SJCRH30 (cell line): ENCODE measurements at regions not wholly inside any gene's neighbourhood (a gene's known extent, or its start where the extent isn't known, plus 50 kb on each side); places are given as distances from the start of the nearest gene placed in this dataset.
"Not testable (repeated sequence)": the region's sequence is repeated elsewhere in the genome, so short reads cannot be mapped to it uniquely, and the experiment has no call there.

Source experiments
- DNase-seq, 2 experiments: peaks; one replicate each; pipeline ENCODE4 v3.0.0-alpha.2; 2015 to 2020
- H3K27ac ChIP-seq: fragments of 250-450 bp; sonication (Bioruptor Pico); 2 replicates; pipeline ENCODE4 v1.5.1; 2020; ENCODE audit warnings: mild to moderate bottlenecking, moderate library complexity
- H3K27me3 ChIP-seq: fragments of 250-450 bp; sonication (Bioruptor Pico); 2 replicates; pipeline ENCODE4 v1.5.1; 2020; ENCODE audit warnings: mild to moderate bottlenecking, moderate library complexity
- H3K36me3 ChIP-seq: fragments of 250-450 bp; sonication (Bioruptor Pico); 2 replicates; pipeline ENCODE4 v1.5.1; 2020; ENCODE audit warnings: mild to moderate bottlenecking, moderate library complexity
- H3K4me1 ChIP-seq: fragments of 250-450 bp; sonication (Bioruptor Pico); 2 replicates; pipeline ENCODE4 v1.5.1; 2020; ENCODE audit warnings: mild to moderate bottlenecking, moderate library complexity
- H3K4me3 ChIP-seq: fragments of 250-450 bp; sonication (Bioruptor Pico); 2 replicates; pipeline ENCODE4 v1.5.1; 2020; ENCODE audit warnings: mild to moderate bottlenecking, moderate library complexity
- H3K9me3 ChIP-seq: fragments of 250-450 bp; sonication (Bioruptor Pico); replicated peaks from 2 replicates; pipeline ENCODE4 v1.5.1; 2020; ENCODE audit warnings: mild to moderate bottlenecking, moderate library complexity

DNA sequence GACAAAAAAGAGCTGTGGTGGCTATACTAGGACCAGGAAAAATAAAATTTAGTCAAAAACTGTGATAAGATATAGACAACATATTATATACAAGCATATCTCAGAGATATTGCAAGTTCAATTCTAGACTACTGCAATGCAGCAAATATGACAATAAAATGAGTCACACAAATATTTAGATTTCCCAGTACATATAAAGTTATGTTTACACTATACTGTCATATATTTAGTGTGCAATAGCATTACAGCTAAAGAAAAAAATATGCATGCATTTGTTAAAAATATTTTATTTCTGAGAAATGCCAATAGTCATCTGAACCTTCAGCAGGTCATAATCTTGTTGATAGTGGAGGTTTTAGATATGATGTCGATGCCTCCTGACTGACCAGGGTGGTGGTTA is 72.1 kb downstream of the AKR1C4 start:
- H3K4me1 ChIP-seq, result no peaks in the 10 kb centered on the region
- H3K9me3 ChIP-seq, result no peaks in the 10 kb centered on the region
- DNase-seq, result no peak
- no peak overlapping the region for H3K27ac ChIP-seq
- no peaks in the 10 kb centered on the region for H3K36me3 ChIP-seq
- H3K27me3 ChIP-seq, result no peaks in the 10 kb centered on the region
- H3K4me3 ChIP-seq, result no peak overlapping the region

DNA sequence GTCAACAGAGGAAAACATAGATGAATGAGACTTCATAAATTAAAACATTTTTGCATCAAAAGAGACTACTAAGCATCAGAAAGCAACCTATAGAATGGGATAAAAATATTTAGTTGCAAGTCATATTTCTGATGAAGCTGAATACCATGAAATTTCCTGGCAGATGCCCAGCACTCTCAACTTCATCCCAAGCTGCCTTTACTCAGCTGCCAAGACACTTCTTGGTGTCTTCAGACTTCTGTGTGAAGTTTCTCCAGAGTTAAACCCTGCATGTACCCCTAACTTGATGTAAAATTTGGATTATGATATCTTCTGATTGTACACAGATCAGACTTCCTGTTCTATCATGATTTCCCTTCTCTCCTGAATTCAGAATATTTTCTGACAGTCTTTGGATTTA is 73.2 kb downstream of the AKR1C4 start:
- Histone ChIP-seq H3K9me3 (no peaks in the 10 kb centered on the region), H3K27ac (no peak overlapping the region), H3K27me3 (no peaks in the 10 kb centered on the region), H3K36me3 (no peaks in the 10 kb centered on the region), H3K4me1 (no peaks in the 10 kb centered on the region), H3K4me3 (no peak overlapping the region)
- no peak for DNase-seq

DNA sequence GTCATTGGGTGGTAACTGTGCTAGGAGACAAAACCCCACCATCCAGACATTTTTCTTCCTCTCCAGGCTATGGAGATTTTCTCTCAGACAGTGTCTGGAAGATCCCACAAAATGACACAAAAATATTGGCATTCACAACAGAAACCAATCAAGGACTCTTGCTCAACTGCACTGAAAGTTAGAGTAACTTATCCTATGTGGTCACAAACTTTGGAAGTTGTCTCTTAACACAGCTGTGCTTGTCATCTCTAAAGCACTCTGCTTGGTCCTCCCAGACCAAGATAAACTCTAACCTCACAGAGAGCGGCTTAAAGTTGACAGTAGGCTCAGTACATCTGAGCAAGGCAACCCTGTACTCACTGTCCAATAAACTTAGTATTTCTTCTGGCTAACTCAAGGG is 74.9 kb downstream of the AKR1C4 start:
- H3K36me3 ChIP-seq, result no peaks in the 10 kb centered on the region
- H3K27me3 ChIP-seq, result no peaks in the 10 kb centered on the region
- H3K4me3 ChIP-seq, result no peak overlapping the region
- DNase-seq, result no peak
- H3K9me3 ChIP-seq, result no peaks in the 10 kb centered on the region
- no peak overlapping the region for H3K27ac ChIP-seq
- no peaks in the 10 kb centered on the region for H3K4me1 ChIP-seq

DNA sequence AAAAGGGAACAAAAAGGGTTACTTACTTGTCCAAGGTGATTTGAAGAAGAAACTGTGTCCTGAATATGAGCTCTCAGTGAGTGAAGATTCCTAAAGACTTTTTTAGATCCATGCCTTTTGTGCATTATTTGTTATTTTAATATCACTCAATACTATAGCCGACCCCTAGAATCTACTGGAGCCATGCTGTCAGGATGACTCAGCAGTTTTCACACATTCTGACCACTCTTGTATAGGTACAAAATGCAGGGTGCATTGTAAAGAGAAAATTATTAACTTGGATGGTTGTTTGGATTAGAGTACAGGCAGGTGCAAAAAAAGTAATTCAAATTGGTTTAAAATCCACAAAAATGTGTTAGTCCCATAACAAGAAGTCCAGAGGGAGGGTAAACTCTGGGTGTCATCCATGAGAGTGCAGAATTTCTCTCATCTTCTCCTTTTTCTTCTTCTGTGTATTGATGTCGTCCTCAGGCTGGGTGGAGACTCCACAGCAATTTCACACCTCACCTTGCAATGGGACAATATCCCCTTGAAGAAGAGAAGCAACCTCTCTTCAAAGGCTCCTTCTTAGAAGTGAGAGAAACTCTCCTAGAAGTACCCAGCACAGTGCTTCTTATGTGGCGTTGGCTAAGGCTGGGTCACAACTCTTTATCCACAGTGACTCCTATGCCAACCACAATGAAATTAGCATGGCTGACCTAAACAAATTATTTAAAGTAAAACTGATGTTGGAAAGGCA is 75.6 kb downstream of the AKR1C4 start:
- H3K4me3 ChIP-seq, result no peak overlapping the region
- no peak overlapping the region for H3K27ac ChIP-seq
- H3K27me3 ChIP-seq, result no peaks in the 10 kb centered on the region
- no peaks in the 10 kb centered on the region for H3K9me3 ChIP-seq
- H3K36me3 ChIP-seq, result no peaks in the 10 kb centered on the region
- DNase-seq, result no peak
- H3K4me1 ChIP-seq, result no peaks in the 10 kb centered on the region

DNA sequence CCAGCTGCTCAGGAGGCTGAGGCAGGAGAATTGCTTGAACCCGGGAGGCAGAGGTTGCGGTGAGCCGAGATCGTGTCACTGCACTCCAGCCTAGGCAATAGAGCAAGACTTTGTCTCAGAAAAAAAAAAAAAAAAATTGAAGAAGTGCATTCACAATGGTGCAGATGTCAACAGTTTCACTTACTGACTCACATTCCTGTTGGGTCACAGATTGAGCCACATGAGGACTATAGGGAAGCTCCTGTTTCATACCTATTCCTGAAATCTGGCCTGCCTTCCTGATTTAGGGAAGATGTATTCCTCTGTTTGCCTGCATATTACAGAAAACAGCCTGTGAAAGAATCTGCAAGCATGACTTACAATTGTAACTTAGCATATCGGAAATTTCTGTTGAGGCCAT is 78.2 kb downstream of the AKR1C4 start:
- Histone ChIP-seq H3K4me1 (no peaks in the 10 kb centered on the region), H3K9me3 (no peaks in the 10 kb centered on the region), H3K27me3 (no peaks in the 10 kb centered on the region), H3K36me3 (no peaks in the 10 kb centered on the region), H3K4me3 (no peak overlapping the region), H3K27ac (no peak overlapping the region)
- DNase-seq, result no peak

DNA sequence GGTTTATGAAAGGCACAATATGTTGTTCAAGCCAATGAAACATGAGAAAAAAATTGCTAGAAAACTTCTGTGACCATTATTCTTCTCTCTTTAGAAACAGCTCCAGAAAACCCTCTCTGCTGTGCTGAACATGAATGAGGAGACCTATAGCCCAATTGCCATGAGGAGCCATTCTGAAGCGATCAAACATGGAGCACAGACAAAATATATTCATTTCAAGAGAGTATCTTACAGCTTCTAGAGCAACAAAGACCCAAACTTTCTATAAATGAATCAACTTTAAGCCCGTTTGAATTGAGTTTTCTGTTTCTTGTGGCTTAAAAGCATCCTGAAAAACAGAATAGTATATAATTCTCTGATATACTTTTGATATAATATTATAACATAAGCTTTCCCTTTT is 83.4 kb upstream of the UCN3 start:
- Histone ChIP-seq H3K9me3 (no peaks in the 10 kb centered on the region), H3K4me1 (peaks cover 2% of the 10 kb centered on the region; the same call in 1 of the 2 replicates), H3K36me3 (no peaks in the 10 kb centered on the region), H3K27ac (no peak overlapping the region), H3K4me3 (no peak overlapping the region), H3K27me3 (no peaks in the 10 kb centered on the region)
- no peak for DNase-seq

DNA sequence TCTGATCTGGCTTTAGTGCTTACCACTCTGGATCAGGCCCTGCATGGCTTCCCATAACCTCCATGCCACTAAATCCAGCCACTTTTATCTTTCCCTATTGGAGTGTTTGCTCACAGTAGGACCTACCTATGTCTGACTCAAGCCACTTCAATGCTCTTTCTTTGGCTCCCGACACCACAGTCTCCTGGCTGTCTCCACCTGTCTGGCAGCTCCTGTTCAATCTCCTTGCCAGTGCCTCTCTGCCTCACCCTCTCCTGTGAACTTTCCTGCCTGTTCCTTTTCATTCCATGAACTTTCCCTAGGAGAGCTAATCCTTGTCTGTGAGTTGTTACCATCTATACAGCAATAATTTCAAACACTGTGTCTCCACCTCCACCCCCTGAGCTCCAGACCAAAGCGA is 82.6 kb upstream of the UCN3 start:
- H3K4me3 ChIP-seq, result no peak overlapping the region
- no peaks in the 10 kb centered on the region for H3K27me3 ChIP-seq
- H3K4me1 ChIP-seq, result peaks cover 2% of the 10 kb centered on the region; the same call in 1 of the 2 replicates
- H3K36me3 ChIP-seq, result no peaks in the 10 kb centered on the region
- DNase-seq, result no peak
- no peaks in the 10 kb centered on the region for H3K9me3 ChIP-seq
- H3K27ac ChIP-seq, result no peak overlapping the region

DNA sequence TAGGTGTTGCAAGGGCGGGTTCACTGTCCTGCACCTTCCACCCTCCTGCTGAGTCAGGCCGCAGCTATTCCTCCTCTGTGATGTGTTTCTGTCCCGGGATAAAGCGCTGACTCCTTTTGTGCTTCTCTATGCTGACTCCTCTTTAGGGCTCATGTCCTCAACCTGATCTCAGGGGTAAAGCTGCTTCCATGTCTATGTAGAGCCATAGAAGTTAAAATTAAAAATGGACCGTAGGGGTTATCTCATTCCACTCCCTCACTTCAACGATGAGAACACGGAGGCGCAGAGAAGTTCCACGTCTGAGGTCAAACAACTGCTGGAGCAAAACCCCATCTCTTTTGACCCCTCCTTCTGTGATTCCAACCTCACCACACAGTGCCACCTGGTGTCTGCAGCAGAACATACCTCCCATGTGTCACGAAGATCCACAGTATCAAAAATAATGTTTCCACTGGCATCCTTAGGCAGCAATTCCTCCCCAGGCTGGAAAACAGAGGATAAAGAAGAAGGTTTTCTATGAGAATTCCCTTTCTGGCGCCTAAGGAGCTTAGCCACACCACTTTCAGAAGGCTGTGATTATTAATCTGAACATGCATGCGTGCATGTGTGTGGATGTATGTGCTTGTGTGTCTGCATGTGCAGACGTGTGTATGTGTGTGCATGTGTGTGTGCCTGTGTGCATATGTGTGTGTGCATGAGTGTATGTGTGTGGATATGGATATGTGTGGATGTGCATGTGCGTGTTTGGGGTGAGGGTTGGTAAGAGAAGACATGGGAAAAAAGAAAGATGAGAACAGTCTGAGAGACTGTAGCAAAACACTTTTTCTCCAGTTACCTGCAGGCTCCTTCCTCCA is 81.2 kb upstream of the UCN3 start:
- H3K4me3 ChIP-seq, result no peak overlapping the region
- no peaks in the 10 kb centered on the region for H3K9me3 ChIP-seq
- no peaks in the 10 kb centered on the region for H3K27me3 ChIP-seq
- peaks cover 2% of the 10 kb centered on the region; the same call in 1 of the 2 replicates for H3K4me1 ChIP-seq
- H3K27ac ChIP-seq, result no peak overlapping the region
- H3K36me3 ChIP-seq, result no peaks in the 10 kb centered on the region
- DNase-seq, result peak; percentile 62 to 76

DNA sequence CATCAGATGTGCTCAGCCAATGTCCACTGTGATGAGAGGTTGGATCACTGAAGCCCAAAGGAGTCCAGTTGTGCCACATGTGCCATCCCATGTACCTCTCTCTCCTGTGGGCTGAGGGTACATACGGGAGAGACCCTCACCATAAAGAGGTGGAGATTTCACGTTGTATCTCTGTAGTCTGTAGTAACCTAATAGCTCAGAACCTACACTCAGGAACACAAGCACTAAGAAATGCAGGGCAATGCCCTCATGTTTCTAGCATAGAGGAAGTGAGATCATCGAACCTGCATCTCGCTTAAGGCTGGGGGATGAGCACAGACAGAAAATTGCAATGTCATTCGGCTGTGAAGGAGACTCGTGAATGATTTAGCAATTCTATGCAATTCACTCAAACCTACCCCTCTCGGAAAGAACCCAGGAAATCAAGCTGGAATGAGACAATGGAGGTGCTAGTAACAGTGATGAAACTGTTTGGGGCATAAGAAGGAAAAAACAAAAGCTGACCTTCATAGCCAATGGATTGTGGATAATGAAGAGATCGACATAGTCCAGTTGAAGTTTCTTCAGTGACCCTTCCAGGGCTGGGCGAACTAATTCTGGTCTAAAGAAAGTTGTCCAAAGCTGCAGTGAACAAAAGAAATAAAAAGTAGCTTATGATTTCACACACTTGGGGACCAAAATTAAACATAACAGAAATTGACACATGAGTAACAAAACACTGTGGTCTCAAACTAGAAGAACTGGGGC is 80.3 kb upstream of the UCN3 start:
- no peak for DNase-seq
- H3K4me1 ChIP-seq, result peaks cover 2% of the 10 kb centered on the region; the same call in 1 of the 2 replicates
- no peaks in the 10 kb centered on the region for H3K36me3 ChIP-seq
- H3K4me3 ChIP-seq, result no peak overlapping the region
- no peaks in the 10 kb centered on the region for H3K9me3 ChIP-seq
- H3K27ac ChIP-seq, result no peak overlapping the region
- no peaks in the 10 kb centered on the region for H3K27me3 ChIP-seq

DNA sequence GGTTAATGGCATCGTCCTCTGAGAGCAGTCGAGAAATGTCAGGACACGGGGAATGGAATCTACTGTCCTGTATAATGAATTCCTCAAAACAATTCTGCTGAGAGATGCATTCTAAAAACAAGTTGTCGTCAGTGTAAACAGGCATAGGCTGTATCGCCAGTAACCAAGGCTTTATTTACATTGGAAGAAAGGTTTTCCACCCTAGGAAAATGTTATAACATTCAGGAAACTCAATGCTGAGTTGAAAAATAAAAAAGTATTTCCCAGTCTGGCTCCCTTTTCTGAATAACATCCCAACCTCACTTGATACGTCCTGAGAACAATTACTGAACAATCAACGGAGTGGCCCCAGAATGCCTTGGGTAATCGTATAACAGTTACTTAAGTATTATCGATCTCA is 79.6 kb upstream of the UCN3 start:
- Histone ChIP-seq H3K9me3 (no peaks in the 10 kb centered on the region), H3K4me1 (peaks cover 2% of the 10 kb centered on the region; the same call in 1 of the 2 replicates), H3K4me3 (no peak overlapping the region), H3K27ac (no peak overlapping the region), H3K27me3 (no peaks in the 10 kb centered on the region), H3K36me3 (no peaks in the 10 kb centered on the region)
- DNase-seq, result no peak

DNA sequence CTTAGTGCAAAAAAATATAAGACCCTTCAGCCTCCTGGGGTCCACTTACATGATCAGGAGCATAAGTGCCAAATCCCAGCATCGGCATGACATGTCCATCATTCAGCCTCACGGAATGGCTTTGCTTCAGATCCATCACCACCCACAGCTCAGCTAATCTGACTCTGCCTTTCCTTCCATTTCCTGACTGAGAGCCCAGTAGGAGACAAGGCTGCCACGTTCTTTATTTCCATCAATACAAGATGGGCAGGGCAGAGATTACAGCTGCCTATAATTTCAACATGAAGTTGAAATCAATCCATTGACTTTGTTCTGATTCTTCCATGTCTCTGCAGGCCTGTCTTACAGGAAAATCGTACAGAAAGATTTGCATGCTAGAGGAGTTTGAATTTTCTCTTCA is 76.4 kb upstream of the UCN3 start:
- no peaks in the 10 kb centered on the region for H3K36me3 ChIP-seq
- no peaks in the 10 kb centered on the region for H3K9me3 ChIP-seq
- H3K27ac ChIP-seq, result no peak overlapping the region
- H3K4me3 ChIP-seq, result no peak overlapping the region
- peaks cover 13% of the 10 kb centered on the region for H3K4me1 ChIP-seq
- DNase-seq, result no peak
- H3K27me3 ChIP-seq, result no peaks in the 10 kb centered on the region

DNA sequence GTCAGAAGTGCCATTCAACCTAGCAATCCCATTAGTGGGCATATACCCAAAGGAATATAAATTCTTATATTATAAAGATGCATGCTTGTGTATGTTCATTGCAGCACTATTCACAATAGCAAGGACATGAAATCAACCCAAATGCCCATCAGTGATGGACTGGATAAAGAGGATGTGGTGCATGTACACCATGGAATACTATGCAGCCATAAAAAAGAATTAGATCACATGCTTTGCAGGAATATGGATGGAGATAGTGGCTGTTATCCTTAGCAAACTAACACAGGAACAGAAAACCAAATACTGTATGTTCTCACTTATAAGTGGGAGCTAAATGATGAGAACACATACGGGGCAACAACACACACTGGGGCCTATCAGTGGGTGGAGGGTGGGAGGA is 75.5 kb upstream of the UCN3 start:
- not testable (repeated sequence) for H3K9me3 ChIP-seq, H3K4me3 ChIP-seq, H3K27me3 ChIP-seq, H3K27ac ChIP-seq, DNase-seq, H3K36me3 ChIP-seq
- peaks cover 13% of the 10 kb centered on the region for H3K4me1 ChIP-seq

DNA sequence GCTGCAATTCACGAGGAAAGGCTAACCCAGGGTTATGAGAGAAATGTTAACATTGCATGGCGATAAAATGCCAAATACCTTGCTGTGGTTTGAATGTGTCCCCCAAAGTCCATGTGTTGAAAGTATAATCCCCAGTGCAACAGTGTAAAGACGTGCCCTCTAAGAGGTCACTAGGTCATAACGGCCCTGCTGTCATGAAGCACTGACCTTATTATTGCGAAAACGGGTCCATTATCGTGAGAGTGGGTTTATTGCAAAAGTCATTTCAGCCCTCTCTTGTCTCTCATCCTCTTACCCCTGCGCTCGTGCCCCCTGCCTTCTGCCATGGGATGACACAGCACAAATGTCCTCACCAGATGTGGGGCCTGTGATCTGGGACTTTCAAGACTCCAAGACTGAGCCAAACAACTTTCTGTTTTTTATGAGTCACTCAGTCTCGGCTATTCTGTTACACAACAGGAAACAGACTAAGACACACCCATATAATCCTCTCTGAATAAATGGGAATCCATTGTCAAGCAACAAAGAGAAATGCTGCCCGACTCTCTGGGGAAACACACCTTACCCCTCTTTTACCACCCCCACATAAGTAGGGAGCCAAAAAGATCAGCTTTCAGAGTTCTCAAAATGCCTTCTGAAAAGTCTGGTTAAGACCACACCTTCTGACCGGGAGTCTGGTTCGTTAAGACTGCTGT is 73.1 kb upstream of the UCN3 start:
- H3K36me3 ChIP-seq, result no peaks in the 10 kb centered on the region
- H3K4me3 ChIP-seq, result no peak overlapping the region
- DNase-seq, result peak in 1 of 2 experiments; percentile 28
- H3K27ac ChIP-seq, result peak overlapping the region; percentile 56
- H3K9me3 ChIP-seq, result no peaks in the 10 kb centered on the region
- peaks cover 13% of the 10 kb centered on the region for H3K4me1 ChIP-seq
- H3K27me3 ChIP-seq, result no peaks in the 10 kb centered on the region

DNA sequence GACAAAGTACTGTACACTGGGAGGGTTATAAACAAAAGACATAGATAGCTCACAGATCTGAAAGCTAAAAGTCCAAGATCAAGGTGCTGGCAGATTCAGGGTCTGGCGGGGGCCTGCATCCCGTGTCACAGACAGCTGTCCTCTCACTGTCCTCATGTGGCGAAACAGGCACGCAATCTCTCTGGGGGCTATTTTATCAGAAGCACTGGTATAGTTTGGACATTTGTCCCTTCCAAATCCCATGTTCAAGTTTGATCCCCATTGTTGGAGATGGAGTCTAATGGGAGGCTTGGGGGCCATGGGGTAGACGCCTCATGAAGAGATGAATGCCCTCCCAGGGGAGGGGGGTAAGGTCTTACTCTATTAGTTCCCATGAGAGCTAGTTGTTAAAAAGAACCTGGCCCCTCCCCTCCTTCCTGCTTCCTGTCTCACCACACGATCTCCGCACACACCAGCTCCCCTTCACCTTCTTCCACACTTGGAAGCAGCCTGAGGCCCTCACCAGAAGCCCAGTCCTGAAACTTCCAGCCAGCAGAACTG is 72.5 kb upstream of the UCN3 start:
- H3K36me3 ChIP-seq, result no peaks in the 10 kb centered on the region
- H3K27me3 ChIP-seq, result no peaks in the 10 kb centered on the region
- no peaks in the 10 kb centered on the region for H3K9me3 ChIP-seq
- H3K4me1 ChIP-seq, result peaks cover 13% of the 10 kb centered on the region
- H3K4me3 ChIP-seq, result no peak overlapping the region
- peak in 1 of 2 experiments; percentile 2 for DNase-seq
- peak overlapping the region; percentile 56 for H3K27ac ChIP-seq
